Trophoblast cell (in vitro differentiated cells and primary cell): ENCODE measurements at regions not wholly inside any gene's neighbourhood (a gene's known extent, or its start where the extent isn't known, plus 50 kb on each side); places are given as distances from the start of the nearest gene placed in this dataset.

Experiments used
- DNase-seq, 2 donors: peaks; one replicate each; pipeline ENCODE4 v3.0.0-alpha.2; 2016
- H2AFZ ChIP-seq: 2 replicates; pipeline ENCODE4 v1.6.1; 2013; ENCODE audit warnings: low read length, moderate library complexity, mild to moderate bottlenecking; ENCODE audit not compliant: insufficient read depth, poor library complexity
- H2AK5ac ChIP-seq: 2 replicates; pipeline ENCODE4 v1.6.1; 2013; ENCODE audit warnings: mild to moderate bottlenecking, low read length
- H2BK120ac ChIP-seq: 2 replicates; pipeline ENCODE4 v1.6.1; 2013; ENCODE audit warnings: low read length, mild to moderate bottlenecking, moderate library complexity; ENCODE audit not compliant: insufficient read depth, poor library complexity
- H2BK12ac ChIP-seq: 2 replicates; pipeline ENCODE4 v1.6.1; 2013; ENCODE audit warnings: mild to moderate bottlenecking, low read length, moderate library complexity
- H2BK5ac ChIP-seq: 2 replicates; pipeline ENCODE4 v1.6.1; 2013; ENCODE audit warnings: low read length, low read depth, moderate library complexity, mild to moderate bottlenecking; ENCODE audit not compliant: poor library complexity
- H3K14ac ChIP-seq: 2 replicates; pipeline ENCODE4 v1.6.1; 2013; ENCODE audit warnings: mild to moderate bottlenecking, low read length
- H3K18ac ChIP-seq: 2 replicates; pipeline ENCODE4 v1.6.1; 2013; ENCODE audit warnings: mild to moderate bottlenecking, low read length
- H3K23ac ChIP-seq: 2 replicates; pipeline ENCODE4 v1.6.1; 2013; ENCODE audit warnings: low read length
- H3K27ac ChIP-seq: 2 replicates; pipeline ENCODE4 v1.5.1; 2013; ENCODE audit warnings: low read depth, mild to moderate bottlenecking, inconsistent platforms, low read length, moderate library complexity
- H3K27me3 ChIP-seq: 2 replicates; pipeline ENCODE4 v1.6.1; 2013; ENCODE audit warnings: inconsistent platforms, mild to moderate bottlenecking, low read length, moderate library complexity; ENCODE audit not compliant: insufficient read depth
- H3K36me3 ChIP-seq, 2 experiments: 1 replicate in 1 of 2; 2 replicates in 1 of 2; pipeline ENCODE4 v1.6.1; 2013; ENCODE audit warnings: low read length in 2 of 2, mild to moderate bottlenecking in 2 of 2, moderate library complexity in 1 of 2; ENCODE audit not compliant: insufficient read depth in 2 of 2, control insufficient read depth in 1 of 2
- H3K4ac ChIP-seq: 2 replicates; pipeline ENCODE4 v1.6.1; 2013; ENCODE audit warnings: low read depth, mild to moderate bottlenecking, low read length, moderate library complexity
- H3K4me1 ChIP-seq, 2 experiments: 1 replicate in 1 of 2; 2 replicates in 1 of 2; pipeline ENCODE4 v1.6.1; 2013; ENCODE audit warnings: low read length in 2 of 2, mild to moderate bottlenecking in 2 of 2, moderate library complexity in 1 of 2; ENCODE audit not compliant: insufficient read depth in 2 of 2, control insufficient read depth in 1 of 2
- H3K4me2 ChIP-seq: 2 replicates; pipeline ENCODE4 v1.6.1; 2013; ENCODE audit warnings: inconsistent platforms, mild to moderate bottlenecking, low read length, moderate library complexity
- H3K4me3 ChIP-seq: 2 replicates; pipeline ENCODE4 v1.5.1; 2013; ENCODE audit warnings: mild to moderate bottlenecking, low read depth, low read length, inconsistent platforms
- H3K79me1 ChIP-seq: one replicate; pipeline ENCODE4 v1.6.1; 2013; ENCODE audit warnings: low read length
- H3K79me2 ChIP-seq: 2 replicates; pipeline ENCODE4 v1.6.1; 2013; ENCODE audit warnings: low read length, mild to moderate bottlenecking; ENCODE audit not compliant: control insufficient read depth, insufficient read depth, poor library complexity
- H3K9ac ChIP-seq: 2 replicates; pipeline ENCODE4 v1.6.1; 2013; ENCODE audit warnings: mild to moderate bottlenecking, low read length
- H3K9me3 ChIP-seq: 2 replicates; pipeline ENCODE4 v1.6.1; 2013; ENCODE audit warnings: low read depth, mild to moderate bottlenecking, control low read depth, inconsistent platforms, low read length; ENCODE audit not compliant: insufficient read depth
- H4K12ac ChIP-seq: 2 replicates; pipeline ENCODE4 v1.6.1; 2013; ENCODE audit warnings: low read depth, mild to moderate bottlenecking, low read length, moderate library complexity
- H4K8ac ChIP-seq: 2 replicates; pipeline ENCODE4 v1.6.1; 2013; ENCODE audit warnings: low read depth, mild to moderate bottlenecking, low read length, moderate library complexity
- H4K91ac ChIP-seq: one replicate; pipeline ENCODE4 v1.6.1; 2013; ENCODE audit warnings: low read depth, mild to moderate bottlenecking, low read length, moderate library complexity
- WGBS: extraction: QIAGEN DNeasy Blood & Tissue Kit; methylation state at CpG from one replicate; pipeline ENCODE4 v1.1.7; 2013; ENCODE audit warnings: missing lambda C conversion rate; ENCODE audit not compliant: insufficient read length, insufficient coverage; ENCODE audit errors: extremely low coverage; 5-methylcytosine and 5-hydroxymethylcytosine counted together

DNA sequence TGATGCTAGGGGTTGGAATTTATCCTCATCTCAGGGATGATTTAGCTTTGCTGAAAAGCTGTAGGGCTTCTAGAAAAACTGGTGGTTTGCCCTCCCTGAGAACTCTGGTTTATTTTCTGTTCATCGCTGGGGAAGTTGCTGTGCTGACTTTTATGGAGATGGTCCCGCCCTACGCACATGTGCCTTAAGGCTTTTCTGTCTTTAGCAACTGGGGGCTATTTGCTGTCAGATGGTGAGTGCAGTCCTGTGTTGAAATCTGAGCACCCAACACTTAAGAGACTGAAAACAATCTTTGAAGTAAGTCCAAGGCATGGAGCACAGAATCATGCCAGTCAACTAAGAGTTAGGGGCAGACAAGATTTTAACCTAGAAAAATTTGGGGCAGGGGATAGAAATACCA, 2148.4 kb upstream of the CELF4 start:
- no peak overlapping the region for H2BK120ac ChIP-seq
- H3K4me1 ChIP-seq = no peaks in the 10 kb centered on the region
- no peaks in the 10 kb centered on the region for H3K27me3 ChIP-seq
- H3K79me2 ChIP-seq = no peaks in the 10 kb centered on the region
- no peak overlapping the region for H3K23ac ChIP-seq
- DNase-seq = no peak
- H2AFZ ChIP-seq = no peak overlapping the region
- no CpG with 5 or more reads among the region's 3 CpGs for WGBS
- H3K9me3 ChIP-seq = no peaks in the 10 kb centered on the region
- no peak overlapping the region for H3K27ac ChIP-seq
- no peaks in the 10 kb centered on the region for H3K79me1 ChIP-seq
- no peaks in the 10 kb centered on the region for H3K36me3 ChIP-seq
- H2BK12ac ChIP-seq = no peak overlapping the region
- no peak overlapping the region for H2AK5ac ChIP-seq
- H3K9ac ChIP-seq = no peak overlapping the region
- no peak overlapping the region for H4K8ac ChIP-seq
- H3K4ac ChIP-seq = no peak overlapping the region
- H4K12ac ChIP-seq = no peak overlapping the region
- no peak overlapping the region for H3K18ac ChIP-seq
- H3K14ac ChIP-seq = no peak overlapping the region
- no peak overlapping the region for H3K4me2 ChIP-seq
- no peak overlapping the region for H4K91ac ChIP-seq
- no peak overlapping the region for H2BK5ac ChIP-seq
- H3K4me3 ChIP-seq = no peak overlapping the region

- Histone ChIP-seq H2AFZ (no peak overlapping the region), H2BK12ac (no peak overlapping the region), H2AK5ac (no peak overlapping the region), H4K91ac (no peak overlapping the region), H2BK5ac (no peak overlapping the region), H3K27ac (no peak overlapping the region), H3K4me1 (no peaks in the 10 kb centered on the region), H3K4me3 (no peak overlapping the region), H3K4ac (no peak overlapping the region), H3K9ac (no peak overlapping the region), H4K12ac (no peak overlapping the region), H3K36me3 (no peaks in the 10 kb centered on the region), H3K9me3 (no peaks in the 10 kb centered on the region), H3K23ac (no peak overlapping the region), H2BK120ac (no peak overlapping the region), H4K8ac (no peak overlapping the region), H3K14ac (no peak overlapping the region), H3K27me3 (no peaks in the 10 kb centered on the region), H3K79me1 (no peaks in the 10 kb centered on the region), H3K79me2 (no peaks in the 10 kb centered on the region), H3K18ac (no peak overlapping the region), H3K4me2 (no peak overlapping the region)
- DNase-seq = no peak
Observed at GRCh38 chr18:39711701-39712100, 2146.1 kb upstream of the CELF4 start.

GRCh38 chr18:39705362-39705761, 2139.8 kb upstream of the CELF4 start:
- no peaks in the 10 kb centered on the region for H3K79me2 ChIP-seq

DNA sequence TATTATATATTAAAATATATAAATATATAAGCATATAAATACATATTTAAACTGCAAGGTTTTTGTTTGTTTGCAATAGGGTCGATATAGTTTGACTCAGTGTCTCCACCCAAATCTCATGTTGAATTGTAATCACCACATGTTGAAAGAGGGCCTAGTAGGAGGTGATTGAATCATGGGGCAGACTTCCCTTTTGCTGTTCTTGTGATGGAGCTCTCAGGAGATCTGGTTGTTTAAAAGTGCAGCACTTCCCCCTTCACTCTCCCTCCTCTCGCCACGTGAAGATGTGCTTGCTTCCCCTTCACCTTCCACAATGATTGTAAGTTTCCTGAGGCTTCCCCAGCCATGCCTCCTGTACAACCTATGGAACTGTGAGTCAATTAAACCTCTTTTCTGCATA, 2137.3 kb upstream of the CELF4 start:
- no peak for DNase-seq
- H3K4me3 ChIP-seq = no peak overlapping the region
- no peak overlapping the region for H3K27ac ChIP-seq
- H2BK5ac ChIP-seq = no peak overlapping the region
- no peaks in the 10 kb centered on the region for H3K27me3 ChIP-seq
- no peak overlapping the region for H3K9ac ChIP-seq
- no peaks in the 10 kb centered on the region for H3K79me1 ChIP-seq
- H3K14ac ChIP-seq = no peak overlapping the region
- H3K9me3 ChIP-seq = no peaks in the 10 kb centered on the region
- H3K4me1 ChIP-seq = peaks cover 0 to 4% of the 10 kb centered on the region in 2 experiments
- H3K79me2 ChIP-seq = no peaks in the 10 kb centered on the region
- H2AK5ac ChIP-seq = no peak overlapping the region
- no peak overlapping the region for H3K18ac ChIP-seq
- no peaks in the 10 kb centered on the region for H3K36me3 ChIP-seq
- no peak overlapping the region for H4K12ac ChIP-seq
- no peak overlapping the region for H3K4me2 ChIP-seq
- no CpG with 5 or more reads among the region's 3 CpGs for WGBS
- H4K91ac ChIP-seq = no peak overlapping the region
- no peak overlapping the region for H3K4ac ChIP-seq
- no peak overlapping the region for H3K23ac ChIP-seq
- no peak overlapping the region for H2BK12ac ChIP-seq
- H2BK120ac ChIP-seq = no peak overlapping the region
- H4K8ac ChIP-seq = no peak overlapping the region
- no peak overlapping the region for H2AFZ ChIP-seq

More at GRCh38 chr18:39705362-39705761, 2139.8 kb upstream of the CELF4 start:
- Histone ChIP-seq H2AFZ (no peak overlapping the region), H4K91ac (no peak overlapping the region), H2BK5ac (no peak overlapping the region), H3K27me3 (no peaks in the 10 kb centered on the region), H4K8ac (no peak overlapping the region), H3K79me1 (no peaks in the 10 kb centered on the region), H3K14ac (no peak overlapping the region), H2BK120ac (no peak overlapping the region), H3K9me3 (no peaks in the 10 kb centered on the region), H3K36me3 (no peaks in the 10 kb centered on the region), H2AK5ac (no peak overlapping the region), H3K4me1 (peaks cover 0 to 1% of the 10 kb centered on the region in 2 experiments), H3K4me2 (no peak overlapping the region), H3K4me3 (no peak overlapping the region), H2BK12ac (no peak overlapping the region), H3K18ac (no peak overlapping the region), H3K23ac (no peak overlapping the region), H4K12ac (no peak overlapping the region), H3K27ac (no peak overlapping the region), H3K9ac (no peak overlapping the region), H3K4ac (no peak overlapping the region)
- no CpG with 5 or more reads among the region's 3 CpGs for WGBS
- no peak for DNase-seq
